CMK (cell line): ENCODE measurements at regions not wholly inside any gene's neighbourhood (a gene's known extent, or its start where the extent isn't known, plus 50 kb on each side); places are given as distances from the start of the nearest gene placed in this dataset.

Experiments used
- DNase-seq: peaks from one replicate; pipeline ENCODE4 v3.0.0-alpha.2; 2010; ENCODE audit warnings: low read depth

DNA sequence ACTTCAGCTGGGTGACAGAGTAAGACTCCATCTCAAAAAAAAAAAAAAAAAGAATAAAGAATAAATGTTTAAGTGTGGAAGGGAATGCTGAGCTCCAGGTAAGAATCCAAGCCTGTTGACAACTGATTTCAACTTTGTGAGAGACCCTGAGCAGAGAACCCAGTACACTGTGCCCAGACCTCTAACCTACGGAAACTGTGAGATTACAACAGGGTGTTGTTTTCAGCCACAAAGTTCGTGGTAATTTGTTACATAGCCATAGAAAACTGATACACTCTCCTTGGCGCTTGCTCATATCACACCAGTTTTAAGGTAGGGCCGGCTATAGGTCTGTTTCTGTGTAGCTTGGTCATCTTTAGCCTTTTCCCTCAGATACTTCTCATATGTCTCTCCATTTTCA, 98.4 kb upstream of the PAPOLG start:
- DNase-seq: no peak

DNA sequence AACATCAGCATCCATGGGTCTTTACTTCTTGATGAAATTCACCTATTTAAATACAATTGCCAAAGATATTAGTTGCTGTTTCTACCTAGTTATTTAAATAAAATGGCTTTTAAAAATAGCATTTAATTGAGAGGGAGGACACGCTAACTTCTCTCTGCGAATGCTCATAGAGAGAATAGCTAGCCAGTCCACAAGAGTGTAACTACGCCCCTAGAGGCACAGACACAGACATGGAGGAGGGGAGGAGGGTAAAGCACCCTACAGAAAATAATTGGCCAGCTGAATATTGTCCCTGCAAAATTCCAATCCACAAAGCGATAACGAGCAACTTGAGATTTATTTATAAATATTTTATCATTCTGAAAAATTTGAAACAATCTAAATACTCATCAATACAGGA, 97.0 kb upstream of the PAPOLG start:
- no peak for DNase-seq

DNA sequence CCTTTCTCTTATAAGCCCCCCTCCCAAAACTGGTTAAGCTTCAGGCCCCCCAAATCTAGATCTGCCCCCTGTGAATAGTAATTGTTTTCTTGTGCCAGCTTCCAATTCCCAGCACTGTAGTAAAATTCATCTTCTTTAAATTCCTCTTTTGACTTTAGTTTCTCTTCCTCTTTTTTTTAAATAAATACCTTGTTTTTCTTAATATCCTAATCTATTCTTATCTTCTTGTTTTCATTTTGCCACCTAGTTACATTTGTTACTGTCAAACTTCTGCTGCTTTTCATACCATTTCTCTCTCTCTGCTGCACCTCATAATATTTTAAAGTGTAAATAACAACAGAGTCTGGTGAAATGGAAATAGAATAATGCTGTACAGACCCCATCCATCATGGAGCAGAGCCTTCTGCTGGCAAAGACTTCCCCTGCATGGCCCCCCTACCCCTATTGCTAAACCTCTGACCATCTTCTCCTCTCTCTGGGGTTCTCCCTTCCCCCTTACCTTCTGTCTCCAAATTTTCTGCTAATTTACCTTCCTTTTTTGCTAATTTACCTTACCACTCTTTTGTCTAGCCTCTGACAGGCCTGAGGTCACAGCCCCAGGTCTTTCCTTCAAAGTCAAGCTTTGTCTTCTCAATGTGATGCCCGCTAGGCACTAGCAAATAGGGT, 94.9 kb upstream of the PAPOLG start:
- no peak for DNase-seq

DNA sequence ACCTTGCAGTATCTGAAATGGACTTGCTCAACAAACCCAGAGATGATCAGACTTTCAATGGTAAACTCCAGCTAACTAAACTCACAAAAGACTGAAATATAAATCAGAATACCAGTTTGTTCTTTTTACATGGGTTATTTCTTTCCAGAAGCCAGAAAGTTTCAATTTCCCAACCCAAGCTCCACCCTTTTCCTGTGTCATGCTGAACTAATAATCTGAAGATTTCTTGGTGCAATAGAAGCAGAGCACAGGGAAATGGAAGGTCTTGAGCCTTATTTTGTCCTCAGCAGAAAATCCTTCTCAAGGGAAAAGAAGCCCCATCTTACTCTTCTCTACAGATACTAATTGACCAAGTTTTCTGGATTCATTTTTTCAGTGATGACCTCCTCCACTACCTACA, 93.3 kb upstream of the PAPOLG start:
- DNase-seq: no peak

DNA sequence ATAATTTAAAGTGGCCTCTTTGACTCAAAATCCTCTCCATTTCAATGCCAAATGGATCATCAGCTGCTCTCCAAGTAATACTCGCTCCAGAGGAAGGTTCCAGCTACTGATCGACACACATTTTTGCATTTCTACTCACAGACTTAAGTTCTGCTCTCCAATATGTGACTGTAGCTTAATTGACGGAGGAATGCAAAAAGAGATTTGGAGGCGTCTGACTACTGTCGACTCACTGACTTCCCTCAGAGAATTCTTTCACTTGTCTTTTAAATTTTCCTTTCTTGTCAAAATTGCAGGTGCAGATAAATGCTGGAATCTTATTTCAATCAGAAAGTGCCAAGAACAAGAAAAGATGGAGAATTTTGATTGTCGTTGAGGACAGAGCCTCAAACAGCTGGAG, 84.1 kb upstream of the PAPOLG start:
- no peak for DNase-seq

DNA sequence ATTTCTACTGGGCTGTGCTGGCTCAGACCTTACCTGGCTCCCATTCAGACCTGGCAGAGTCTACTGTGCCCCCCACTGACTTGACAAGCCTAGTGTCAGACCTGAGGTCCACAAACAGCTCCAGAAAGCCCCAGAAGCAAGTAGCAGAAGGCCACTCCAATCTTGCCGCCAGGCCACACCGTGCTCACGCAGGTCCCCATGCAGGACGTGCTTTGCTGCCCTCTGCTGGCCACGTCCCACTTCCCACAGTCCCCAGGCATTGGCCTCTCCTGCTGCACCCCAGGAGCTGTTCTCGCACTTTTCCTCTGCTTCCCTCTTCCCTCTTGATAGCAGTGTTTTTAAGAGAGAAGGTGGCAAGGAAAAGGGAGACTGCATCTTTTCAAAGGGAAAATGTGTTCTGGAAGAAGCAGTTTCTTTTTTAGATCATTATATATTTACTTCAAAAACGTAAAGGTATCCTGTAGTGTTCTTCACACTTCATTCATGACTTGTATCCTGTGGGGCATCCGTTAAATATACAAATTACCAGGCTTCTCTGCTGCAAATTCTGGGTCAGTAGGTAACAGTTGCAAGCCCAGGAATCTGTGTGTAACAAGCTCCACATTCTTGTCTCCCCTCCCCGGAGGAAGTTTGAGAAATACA, 81.4 kb upstream of the PAPOLG start:
- DNase-seq: peak; percentile 52

DNA sequence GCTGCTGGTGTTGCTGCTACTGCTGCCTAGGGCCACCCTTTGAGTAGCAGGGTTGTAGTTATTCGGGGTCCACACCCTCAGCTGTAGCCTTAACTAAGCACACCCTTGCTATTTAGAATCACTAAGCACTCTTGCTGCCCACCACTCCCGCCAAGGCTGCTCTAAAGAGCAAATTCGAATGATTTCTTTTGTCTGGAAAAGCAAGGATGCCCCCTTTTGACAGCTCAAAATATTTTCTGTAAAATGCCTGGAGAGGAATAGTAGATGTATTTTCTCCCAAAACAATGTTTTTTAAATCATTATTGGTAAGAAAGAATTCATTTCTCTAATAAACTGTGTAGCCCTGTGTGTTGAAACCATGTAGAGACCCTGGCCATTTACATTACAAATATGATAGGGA, 80.8 kb upstream of the PAPOLG start:
- DNase-seq: no peak

DNA sequence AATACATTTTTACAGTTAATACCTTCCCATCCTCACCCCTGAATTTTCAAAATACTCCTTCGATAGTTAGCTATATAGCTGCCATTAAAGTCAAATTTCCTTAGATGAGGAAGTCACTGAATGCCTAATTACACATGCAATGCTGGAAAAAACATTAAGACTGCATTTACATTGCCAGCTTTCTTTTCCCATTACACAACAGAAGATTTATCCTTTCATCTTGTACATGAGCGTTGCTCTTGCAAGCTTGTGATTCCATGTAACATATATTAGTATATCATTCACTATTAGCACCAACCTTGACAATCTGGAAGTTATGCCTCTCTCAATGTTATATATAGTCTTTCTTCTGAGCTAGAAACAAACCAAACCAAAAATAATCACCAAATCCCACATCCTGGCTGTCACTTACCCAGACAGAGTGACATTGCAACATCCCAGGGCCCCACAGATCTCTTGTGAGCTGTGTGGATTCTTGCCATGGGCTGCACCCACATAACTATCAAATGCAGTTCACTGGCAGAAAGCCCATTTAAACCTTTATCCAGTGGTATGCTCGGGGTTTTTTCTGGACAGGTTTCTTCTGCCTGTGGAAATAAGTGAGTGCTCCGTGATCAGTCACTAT, 79.2 kb upstream of the PAPOLG start:
- no peak for DNase-seq

DNA sequence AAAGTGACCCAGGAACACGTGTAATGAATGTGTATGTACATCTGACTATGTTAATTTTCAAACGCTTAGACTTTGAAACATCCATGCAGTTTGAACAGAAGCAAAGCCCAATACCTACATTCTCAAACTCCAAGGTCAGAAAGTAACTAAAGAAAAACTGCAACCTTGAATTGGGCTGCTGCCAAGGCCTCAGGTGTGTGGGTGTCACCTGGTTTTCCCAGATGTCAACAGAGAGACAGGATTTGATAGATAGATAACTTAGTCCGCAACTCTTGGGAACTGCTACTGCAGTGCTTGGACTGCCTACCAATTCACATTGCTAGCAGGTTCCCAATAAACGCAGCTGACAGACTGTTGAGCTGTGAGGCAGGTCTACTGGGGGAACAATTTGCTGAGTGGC, 78.7 kb upstream of the PAPOLG start:
- no peak for DNase-seq

DNA sequence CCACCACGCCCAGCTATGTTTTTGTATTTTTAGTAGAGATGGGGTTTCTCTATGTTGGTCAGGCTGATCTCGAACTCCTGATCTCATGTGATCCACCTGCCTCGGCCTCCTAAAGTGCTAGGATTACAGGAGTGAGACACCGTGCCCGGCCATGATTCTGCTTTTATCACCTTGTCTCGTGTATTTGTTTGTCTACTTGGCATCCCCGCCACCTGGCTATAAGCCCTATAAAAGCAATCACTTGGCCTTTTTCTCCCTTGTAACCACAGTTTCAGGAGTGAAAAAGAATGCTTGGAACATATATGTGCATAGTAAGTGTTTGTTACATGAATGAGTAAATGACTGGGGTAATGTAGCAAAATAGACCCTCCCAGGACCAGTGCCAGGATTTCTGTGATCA, 77.5 kb upstream of the PAPOLG start:
- DNase-seq: no peak

DNA sequence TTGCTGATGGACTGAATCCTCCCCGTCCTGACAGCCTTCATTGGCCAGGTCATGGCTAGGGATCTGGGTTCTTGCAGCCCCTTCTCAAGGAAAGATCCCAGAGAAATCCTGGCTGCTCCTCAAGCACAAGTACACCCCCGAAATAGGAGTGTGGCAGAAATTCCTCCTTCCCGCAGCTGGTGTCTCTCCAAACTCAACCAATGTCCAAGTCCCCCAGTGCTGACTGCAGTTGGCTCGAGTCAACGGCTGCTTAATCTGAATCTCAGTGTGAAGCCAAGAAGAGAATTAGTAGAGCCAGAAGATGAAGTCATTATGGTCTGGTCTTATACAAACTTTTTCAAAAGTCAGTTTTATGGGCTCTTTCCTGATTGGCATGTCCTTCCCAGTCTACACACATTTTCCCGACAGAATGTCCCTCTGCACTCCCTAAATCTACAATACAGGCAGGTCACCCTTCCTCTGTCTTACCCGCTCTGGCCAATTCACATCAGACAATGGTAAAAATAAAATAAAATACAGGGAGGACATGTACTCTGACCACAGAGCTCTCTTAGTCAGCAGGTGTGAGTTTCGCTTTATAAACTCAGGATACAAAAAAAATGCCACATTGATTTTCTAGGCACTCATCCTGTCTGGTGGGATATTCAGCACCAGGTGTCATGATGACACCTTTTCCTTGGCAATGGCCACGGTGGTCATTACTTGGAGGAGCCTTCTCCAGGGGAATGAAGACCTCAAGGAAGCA, 76.9 kb upstream of the PAPOLG start:
- DNase-seq: no peak

DNA sequence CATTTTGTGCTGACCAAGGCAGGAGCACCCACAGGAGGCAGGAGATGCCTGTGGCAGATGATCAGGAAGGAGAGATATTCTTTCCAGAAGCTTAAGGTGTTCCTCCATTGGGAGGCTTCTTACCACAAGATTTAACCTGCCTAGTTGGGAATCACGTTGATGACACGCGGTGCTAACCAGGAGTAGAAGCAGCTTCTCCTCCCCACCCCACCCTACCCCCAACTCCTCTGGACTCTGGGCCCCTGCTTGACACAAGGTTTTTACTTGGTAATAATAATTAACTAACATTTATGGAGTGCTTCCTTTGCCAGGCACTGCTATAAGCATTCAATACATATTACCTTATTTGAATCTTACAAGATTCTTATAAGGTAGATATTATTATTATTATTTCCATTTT, 62.5 kb upstream of the PAPOLG start:
- DNase-seq: no peak

DNA sequence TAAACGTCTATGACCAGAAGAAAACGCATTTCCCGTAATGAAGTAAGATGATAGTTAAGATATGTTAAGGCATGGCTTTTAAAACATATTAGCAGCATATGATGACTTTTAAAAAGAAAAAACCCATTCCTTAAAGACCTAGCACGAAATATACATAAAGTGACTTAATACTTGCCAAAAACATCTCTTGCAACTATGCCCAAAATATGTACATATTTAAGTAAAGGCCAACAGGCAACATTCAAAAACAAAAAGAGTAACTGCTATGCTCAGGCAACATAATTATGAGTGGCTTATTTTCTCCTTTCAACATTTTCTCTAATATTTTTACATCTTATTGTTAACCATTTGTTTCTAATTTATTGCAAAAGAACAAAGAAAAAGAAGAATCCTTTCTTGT, 60.3 kb upstream of the PAPOLG start:
- DNase-seq: no peak

DNA sequence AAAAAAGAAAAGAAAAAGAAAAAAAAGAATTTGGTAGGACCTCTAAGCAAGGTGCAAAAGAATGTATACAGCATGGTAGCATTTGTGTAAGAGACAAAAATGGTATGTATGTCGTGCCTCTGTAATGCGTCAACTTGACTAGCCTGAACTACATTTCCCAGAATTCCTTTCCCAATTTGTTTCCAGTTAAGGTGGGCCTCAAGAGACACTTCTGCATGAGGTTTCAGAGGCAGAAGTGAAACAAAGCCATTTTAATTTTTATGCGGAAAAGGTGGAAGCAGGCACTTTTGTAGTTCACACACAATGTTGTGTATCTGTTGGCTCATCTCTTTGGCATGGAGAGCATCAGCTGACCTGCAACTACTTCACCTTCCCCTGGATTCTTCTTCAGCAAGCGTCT, 56.5 kb upstream of the PAPOLG start:
- DNase-seq: no peak

DNA sequence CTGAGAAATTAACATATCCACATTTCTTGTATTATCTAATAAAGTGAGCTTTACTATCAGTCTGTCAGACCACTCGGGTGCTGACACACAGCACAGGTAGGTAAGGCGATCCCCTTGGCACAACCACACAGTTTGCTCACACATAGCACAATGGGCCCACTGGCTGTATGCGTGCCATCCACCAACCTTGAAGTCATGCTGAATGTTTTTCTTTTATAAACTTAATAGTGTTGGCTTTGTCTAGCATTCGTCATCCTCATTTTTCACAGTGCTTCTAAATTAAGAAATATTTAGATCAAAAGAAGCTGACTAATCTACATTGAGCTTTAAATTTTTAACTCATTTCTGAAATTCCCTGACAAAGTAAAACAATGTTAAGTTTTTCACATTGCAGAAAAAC, 50.0 kb upstream of the PAPOLG start:
- no peak for DNase-seq
